WTC11 (cell line): ENCODE measurements at regions not wholly inside any gene's neighbourhood (a gene's known extent, or its start where the extent isn't known, plus 50 kb on each side); places are given as distances from the start of the nearest gene placed in this dataset.

Source experiments
- CBFB ChIP-seq: sonication (generic); formaldehyde crosslinking; IDR thresholded peaks from 2 replicates; pipeline ENCODE4 v1.8.1; 2022; ENCODE audit warnings: mild to moderate bottlenecking, low read depth, missing genetic modification reagents
- GABPB1 ChIP-seq: sonication (generic); formaldehyde crosslinking; IDR thresholded peaks from 2 replicates; pipeline ENCODE4 v1.8.1; 2023; ENCODE audit warnings: mild to moderate bottlenecking, missing genetic modification reagents
- JUN ChIP-seq: sonication (generic); formaldehyde crosslinking; IDR thresholded peaks from 2 replicates; pipeline ENCODE4 v1.8.0; 2023; ENCODE audit warnings: mild to moderate bottlenecking, missing genetic modification reagents
- SMAD3 ChIP-seq: sonication (generic); formaldehyde crosslinking; IDR thresholded peaks from 2 replicates; pipeline ENCODE4 v1.8.0; 2022; ENCODE audit warnings: missing genetic modification reagents, mild to moderate bottlenecking, borderline replicate concordance
- TF ChIP-seq, protein P1 (sequence below): fragments of 200-600 bp; IDR thresholded peaks from 2 replicates; pipeline ENCODE4 v1.8.0; 2022; ENCODE audit warnings: antibody characterized with exemption
- TF ChIP-seq, protein P2 (sequence below): sonication (generic); formaldehyde crosslinking; IDR thresholded peaks from 2 replicates; pipeline ENCODE4 v1.8.0; 2023; ENCODE audit warnings: mild to moderate bottlenecking, missing genetic modification reagents
- TF ChIP-seq, protein P3 (sequence below): sonication (generic); formaldehyde crosslinking; IDR thresholded peaks from 2 replicates; pipeline ENCODE4 v1.8.0; 2022; ENCODE audit warnings: mild to moderate bottlenecking, missing genetic modification reagents
- TF ChIP-seq, protein P4 (sequence below): sonication (generic); formaldehyde crosslinking; conservative IDR thresholded peaks from 2 replicates; pipeline ENCODE4 v1.8.1; 2023; ENCODE audit warnings: mild to moderate bottlenecking, low read depth, missing genetic modification reagents, moderate library complexity
- TF ChIP-seq, protein P5 (sequence below): fragments of 250-450 bp; sonication (Bioruptor Pico); IDR thresholded peaks from 2 replicates; pipeline ENCODE4 v1.9.0; 2021; ENCODE audit warnings: mild to moderate bottlenecking

DNA sequence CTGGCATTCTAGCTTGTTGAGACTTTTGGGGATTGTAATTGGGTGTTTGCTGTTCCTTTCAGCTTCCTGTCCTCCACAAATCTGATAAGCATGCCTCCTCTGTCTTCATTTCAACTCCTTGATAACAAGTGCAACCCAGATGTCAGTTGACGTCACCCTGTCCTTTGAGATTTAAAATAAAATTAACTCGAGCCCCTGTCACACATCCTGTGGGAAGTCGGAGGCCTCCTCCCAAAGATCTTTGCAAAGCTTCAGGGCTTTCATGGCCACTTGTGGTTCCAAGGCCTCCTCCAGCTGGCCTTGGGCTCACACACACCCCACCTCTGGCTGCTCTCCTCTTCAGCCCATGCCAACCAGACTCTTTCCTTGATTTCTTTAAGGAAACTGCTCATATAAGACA lies 69.9 kb upstream of the ITGA6 start:
- TF ChIP-seq SMAD3 (CRISPR knock-in tag) (no peak), GABPB1 (no peak), CBFB (CRISPR knock-in tag) (no peak), JUN (CRISPR knock-in tag) (no peak)
- TF ChIP-seq, protein P1, sequence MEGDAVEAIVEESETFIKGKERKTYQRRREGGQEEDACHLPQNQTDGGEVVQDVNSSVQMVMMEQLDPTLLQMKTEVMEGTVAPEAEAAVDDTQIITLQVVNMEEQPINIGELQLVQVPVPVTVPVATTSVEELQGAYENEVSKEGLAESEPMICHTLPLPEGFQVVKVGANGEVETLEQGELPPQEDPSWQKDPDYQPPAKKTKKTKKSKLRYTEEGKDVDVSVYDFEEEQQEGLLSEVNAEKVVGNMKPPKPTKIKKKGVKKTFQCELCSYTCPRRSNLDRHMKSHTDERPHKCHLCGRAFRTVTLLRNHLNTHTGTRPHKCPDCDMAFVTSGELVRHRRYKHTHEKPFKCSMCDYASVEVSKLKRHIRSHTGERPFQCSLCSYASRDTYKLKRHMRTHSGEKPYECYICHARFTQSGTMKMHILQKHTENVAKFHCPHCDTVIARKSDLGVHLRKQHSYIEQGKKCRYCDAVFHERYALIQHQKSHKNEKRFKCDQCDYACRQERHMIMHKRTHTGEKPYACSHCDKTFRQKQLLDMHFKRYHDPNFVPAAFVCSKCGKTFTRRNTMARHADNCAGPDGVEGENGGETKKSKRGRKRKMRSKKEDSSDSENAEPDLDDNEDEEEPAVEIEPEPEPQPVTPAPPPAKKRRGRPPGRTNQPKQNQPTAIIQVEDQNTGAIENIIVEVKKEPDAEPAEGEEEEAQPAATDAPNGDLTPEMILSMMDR, result no peak
- TF ChIP-seq, protein P2, sequence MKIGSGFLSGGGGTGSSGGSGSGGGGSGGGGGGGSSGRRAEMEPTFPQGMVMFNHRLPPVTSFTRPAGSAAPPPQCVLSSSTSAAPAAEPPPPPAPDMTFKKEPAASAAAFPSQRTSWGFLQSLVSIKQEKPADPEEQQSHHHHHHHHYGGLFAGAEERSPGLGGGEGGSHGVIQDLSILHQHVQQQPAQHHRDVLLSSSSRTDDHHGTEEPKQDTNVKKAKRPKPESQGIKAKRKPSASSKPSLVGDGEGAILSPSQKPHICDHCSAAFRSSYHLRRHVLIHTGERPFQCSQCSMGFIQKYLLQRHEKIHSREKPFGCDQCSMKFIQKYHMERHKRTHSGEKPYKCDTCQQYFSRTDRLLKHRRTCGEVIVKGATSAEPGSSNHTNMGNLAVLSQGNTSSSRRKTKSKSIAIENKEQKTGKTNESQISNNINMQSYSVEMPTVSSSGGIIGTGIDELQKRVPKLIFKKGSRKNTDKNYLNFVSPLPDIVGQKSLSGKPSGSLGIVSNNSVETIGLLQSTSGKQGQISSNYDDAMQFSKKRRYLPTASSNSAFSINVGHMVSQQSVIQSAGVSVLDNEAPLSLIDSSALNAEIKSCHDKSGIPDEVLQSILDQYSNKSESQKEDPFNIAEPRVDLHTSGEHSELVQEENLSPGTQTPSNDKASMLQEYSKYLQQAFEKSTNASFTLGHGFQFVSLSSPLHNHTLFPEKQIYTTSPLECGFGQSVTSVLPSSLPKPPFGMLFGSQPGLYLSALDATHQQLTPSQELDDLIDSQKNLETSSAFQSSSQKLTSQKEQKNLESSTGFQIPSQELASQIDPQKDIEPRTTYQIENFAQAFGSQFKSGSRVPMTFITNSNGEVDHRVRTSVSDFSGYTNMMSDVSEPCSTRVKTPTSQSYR (CRISPR knock-in tag), result no peak
- TF ChIP-seq, protein P3, sequence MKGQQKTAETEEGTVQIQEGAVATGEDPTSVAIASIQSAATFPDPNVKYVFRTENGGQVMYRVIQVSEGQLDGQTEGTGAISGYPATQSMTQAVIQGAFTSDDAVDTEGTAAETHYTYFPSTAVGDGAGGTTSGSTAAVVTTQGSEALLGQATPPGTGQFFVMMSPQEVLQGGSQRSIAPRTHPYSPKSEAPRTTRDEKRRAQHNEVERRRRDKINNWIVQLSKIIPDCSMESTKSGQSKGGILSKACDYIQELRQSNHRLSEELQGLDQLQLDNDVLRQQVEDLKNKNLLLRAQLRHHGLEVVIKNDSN, result no peak
- TF ChIP-seq, protein P4, sequence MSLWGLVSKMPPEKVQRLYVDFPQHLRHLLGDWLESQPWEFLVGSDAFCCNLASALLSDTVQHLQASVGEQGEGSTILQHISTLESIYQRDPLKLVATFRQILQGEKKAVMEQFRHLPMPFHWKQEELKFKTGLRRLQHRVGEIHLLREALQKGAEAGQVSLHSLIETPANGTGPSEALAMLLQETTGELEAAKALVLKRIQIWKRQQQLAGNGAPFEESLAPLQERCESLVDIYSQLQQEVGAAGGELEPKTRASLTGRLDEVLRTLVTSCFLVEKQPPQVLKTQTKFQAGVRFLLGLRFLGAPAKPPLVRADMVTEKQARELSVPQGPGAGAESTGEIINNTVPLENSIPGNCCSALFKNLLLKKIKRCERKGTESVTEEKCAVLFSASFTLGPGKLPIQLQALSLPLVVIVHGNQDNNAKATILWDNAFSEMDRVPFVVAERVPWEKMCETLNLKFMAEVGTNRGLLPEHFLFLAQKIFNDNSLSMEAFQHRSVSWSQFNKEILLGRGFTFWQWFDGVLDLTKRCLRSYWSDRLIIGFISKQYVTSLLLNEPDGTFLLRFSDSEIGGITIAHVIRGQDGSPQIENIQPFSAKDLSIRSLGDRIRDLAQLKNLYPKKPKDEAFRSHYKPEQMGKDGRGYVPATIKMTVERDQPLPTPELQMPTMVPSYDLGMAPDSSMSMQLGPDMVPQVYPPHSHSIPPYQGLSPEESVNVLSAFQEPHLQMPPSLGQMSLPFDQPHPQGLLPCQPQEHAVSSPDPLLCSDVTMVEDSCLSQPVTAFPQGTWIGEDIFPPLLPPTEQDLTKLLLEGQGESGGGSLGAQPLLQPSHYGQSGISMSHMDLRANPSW, result no peak
- TF ChIP-seq, protein P5, sequence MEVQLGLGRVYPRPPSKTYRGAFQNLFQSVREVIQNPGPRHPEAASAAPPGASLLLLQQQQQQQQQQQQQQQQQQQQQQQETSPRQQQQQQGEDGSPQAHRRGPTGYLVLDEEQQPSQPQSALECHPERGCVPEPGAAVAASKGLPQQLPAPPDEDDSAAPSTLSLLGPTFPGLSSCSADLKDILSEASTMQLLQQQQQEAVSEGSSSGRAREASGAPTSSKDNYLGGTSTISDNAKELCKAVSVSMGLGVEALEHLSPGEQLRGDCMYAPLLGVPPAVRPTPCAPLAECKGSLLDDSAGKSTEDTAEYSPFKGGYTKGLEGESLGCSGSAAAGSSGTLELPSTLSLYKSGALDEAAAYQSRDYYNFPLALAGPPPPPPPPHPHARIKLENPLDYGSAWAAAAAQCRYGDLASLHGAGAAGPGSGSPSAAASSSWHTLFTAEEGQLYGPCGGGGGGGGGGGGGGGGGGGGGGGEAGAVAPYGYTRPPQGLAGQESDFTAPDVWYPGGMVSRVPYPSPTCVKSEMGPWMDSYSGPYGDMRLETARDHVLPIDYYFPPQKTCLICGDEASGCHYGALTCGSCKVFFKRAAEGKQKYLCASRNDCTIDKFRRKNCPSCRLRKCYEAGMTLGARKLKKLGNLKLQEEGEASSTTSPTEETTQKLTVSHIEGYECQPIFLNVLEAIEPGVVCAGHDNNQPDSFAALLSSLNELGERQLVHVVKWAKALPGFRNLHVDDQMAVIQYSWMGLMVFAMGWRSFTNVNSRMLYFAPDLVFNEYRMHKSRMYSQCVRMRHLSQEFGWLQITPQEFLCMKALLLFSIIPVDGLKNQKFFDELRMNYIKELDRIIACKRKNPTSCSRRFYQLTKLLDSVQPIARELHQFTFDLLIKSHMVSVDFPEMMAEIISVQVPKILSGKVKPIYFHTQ, result no peak
